ENCODE measurements at regions not wholly inside any gene's neighbourhood (a gene's known extent, or its start where the extent isn't known, plus 50 kb on each side); places are given as distances from the start of the nearest gene placed in this dataset.

DNA sequence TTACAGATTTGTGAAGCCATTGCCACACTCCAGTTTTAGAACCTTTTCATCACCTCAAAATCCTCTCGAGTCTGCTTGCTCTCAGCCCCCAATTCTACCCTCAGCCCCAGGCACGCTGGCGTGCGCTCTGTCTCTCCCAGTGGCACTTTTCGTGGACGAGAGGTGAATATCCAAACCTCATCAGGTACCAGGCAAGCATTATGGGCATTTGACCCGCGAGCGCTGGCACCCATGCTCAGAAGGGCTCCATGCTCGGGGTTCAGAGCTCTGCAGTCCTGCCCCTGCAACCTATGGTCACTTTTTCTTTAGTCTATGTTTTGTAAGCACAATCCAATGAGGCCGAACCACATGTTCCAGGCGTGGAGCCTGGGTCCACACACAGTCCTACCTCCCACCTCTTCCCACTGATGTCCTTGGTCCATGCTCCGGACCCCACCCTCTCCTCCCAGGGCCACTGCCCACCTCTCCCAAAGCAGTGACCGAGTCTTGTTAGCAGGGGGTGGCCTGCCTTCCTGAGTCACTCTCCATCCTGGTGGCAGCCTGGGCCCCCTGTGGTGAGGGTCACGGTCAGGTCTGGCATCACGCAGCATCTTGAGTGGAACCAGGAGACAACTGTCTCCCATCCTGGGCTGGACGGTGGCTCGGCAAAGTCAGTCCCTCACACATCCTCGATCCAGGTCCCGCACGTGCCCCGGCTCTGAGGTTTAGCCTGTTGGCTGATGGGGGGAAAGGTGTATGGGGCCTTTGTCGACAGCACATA lies 256.9 kb downstream of the NDUFA10 start:
- DNase-seq (ENCODE audit: low read depth in 4 of 4, low spot score in 3 of 4): no peak

DNA sequence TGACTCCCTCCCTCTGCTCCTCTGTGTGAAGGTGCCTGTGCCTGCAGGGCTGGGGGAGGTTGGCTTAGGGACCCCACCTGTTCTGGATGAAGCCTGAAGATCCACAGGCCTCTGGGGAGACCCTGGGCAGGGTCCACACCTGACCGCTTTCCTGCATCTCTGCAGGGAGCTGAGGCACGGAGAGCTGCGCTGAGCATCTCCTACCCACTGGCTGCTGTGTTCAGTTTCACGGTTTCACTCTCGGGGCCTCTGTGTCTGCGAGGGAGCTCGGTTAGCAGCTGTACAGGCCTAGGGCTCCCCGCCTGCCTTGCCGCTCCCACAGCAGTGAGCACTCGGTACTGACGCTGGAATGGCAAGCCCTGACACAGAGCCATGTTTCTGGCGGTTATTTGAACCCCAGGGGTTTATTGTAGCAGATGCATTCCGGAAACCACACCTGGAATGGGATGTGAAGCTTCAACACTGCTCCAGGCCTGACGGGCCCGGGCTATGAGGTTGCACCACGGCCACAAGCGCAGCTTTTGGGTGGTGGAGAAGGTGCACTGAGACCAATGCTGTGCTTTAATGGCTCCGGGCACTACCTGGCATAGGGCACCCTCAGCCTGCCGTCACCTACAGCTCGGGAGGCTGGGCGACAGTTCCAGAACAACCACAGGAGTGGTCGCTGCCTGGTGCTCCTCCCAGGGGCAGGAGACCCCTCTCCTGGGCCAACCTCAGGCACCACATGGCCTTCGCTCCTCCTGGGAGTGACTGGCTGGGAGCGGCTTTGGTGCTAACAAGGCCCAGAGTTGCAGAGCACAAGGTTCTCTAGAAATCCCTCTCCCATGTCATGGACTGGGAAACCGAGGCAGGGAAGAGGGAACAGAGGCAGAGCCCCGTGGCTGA lies 257.9 kb downstream of the NDUFA10 start:
- no peak for DNase-seq (ENCODE audit: low read depth in 4 of 4, low spot score in 3 of 4)

DNA sequence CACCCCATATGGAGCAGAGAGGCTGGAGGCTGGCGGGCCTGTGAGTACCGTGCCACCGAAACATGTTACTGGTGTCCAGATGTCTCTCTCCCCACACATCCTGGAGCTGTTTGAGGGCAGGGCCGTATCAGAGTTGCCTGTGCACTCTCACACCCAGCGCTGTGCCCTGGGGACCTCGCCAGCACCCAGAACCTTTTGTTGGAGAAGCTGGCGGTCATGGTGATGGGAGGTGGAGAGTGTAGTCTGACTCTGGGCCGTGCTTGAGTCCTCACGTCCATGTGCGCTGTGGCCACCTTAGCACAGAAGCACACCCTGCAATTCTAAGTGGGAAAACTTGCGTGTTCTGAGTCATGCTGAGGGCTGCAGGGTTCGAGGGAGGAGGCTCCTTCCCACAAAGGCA lies 259.2 kb downstream of the NDUFA10 start:
- DNase-seq (ENCODE audit: low read depth in 4 of 4, low spot score in 3 of 4): no peak

DNA sequence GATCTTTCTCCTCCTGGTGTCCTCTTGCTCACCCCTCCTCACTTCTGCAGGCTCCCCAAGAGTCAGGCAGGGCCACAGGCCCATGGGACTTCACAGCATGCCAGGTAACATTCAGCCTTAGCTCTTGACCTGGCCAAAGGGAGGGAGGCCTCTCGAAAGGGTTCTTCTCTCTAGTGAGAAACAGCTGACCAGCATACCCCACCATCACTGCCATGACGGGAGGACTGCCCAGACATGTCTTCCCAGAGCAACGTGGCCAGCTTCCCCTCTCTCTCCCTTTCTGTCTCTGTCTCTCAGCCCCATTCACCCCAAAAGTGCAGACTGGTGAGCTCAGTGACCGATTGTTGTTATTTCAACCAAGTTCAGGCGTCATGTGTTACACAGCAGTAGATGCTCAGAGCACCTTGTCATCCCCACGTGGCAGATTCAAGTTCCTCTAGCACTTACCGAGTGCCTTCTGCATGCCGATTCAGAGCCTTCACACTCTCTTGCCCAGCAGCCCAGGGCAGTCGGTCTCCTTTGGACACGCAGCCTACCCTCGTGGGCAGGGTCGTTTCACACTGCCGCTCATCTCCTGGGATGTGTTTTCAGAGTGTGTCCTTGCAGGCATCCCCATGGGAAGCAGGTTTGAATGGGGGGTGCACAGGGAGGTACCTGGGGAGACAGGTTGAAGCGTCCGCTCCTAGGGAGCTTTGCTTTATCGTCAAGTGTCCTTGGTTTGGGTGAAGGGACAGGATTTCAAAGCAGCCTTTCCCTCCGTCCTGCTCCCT lies 259.9 kb downstream of the NDUFA10 start:
- no peak for DNase-seq (ENCODE audit: low read depth in 4 of 4, low spot score in 3 of 4)

DNA sequence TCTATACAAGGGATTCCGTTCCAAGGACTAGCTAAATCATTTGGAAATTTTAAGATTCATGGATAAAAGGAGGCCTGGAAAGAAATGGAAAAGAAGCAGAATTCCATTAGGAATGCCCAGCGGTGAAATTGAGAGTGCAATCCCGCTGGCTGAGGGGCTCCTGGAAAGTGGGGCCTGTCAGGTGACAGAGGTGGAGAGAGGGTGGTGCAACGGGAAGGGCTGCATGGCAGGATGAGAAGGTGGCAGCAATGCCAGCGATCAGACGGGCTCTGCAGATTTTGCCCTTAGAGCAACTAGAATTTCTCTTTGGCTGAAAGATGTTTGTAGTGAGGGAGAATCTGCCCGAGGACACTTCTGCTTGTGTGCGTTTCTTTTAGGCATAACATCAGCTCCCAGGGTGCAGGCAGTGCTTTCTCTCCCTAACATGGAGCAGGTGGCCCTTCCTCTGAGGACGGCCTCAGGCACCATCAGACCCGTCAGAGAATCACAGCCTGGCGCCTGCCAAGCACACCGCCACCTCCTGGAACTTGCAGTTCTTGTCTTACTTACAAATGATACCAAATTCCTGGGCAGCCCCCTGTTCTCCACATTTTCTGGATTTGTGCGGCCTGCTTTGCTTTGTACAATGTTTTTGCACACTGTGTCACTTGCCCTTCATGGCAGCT lies 261.6 kb downstream of the NDUFA10 start:
- DNase-seq (ENCODE audit: low read depth in 4 of 4, low spot score in 3 of 4): no peak

DNA sequence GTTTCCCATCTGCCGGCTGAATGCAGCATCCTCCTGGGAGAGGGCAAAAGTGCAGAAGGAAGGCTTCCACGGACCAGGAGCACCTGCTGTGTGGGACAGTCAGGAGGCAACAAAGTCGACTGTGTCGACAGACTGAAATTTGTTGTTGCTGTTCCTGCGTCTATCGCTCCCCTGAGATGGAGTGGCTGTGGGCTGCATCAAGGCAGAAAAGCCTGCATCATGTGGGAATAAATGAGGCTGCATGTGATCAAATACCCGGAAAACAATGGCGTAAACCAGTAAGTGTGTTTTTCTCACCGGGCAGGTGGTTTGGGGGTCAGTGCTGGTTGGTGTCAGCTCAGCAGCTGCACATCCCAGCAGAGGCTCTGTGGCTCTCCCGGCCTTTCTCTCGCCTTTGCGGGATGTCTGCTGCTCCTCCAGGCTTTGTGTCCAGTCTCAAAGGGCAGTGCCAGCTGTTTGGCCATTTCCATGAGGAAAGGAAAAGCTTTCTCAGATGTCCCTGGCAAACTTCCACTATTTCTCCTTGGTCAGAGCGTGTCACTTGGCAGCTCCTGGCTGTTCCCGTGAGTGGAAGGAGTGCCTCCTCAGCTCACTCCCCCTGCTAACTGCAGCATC lies 262.4 kb downstream of the NDUFA10 start:
- no peak for DNase-seq (ENCODE audit: low read depth in 4 of 4, low spot score in 3 of 4)

DNA sequence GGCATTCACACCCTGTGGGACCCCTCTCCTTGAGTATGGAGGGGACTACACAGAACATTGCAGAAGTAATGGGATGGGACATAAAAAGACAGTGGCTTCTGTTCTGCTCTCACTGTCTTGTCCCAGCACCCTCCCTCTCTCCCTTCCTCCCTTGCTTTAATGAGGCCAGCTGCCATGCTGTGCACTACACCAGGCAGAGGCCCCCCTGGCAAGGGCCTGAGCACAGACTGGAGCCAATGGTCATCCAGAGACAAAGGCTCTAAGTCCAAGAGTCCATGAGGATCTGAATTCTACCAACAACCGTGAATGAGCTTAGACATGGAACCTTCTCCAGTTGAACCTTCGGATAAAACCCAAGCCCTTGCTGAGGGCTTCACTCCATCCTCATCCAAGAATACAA lies 263.0 kb downstream of the NDUFA10 start:
- no peak for DNase-seq (ENCODE audit: low read depth in 4 of 4, low spot score in 3 of 4)

DNA sequence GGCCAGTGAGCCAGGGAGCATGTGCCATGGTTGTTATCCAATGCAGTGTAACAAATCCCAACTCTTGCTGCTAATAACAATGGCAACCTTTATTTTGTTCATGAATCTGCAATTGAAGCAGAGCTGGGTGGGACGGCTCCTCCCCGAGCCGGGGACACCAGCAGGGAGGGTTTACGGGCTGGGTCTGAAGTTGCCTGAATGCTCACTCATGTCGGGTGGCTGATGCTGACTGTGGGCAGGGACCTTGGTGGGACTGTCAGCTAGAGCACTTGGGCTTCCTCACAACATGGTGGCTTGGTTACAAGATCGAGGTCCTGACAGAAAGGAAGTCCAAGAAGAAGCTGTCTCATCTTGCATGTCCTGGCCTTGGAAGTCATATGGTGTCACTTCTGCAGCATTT lies 264.5 kb downstream of the NDUFA10 start:
- no peak for DNase-seq (ENCODE audit: low read depth in 4 of 4, low spot score in 3 of 4)

DNA sequence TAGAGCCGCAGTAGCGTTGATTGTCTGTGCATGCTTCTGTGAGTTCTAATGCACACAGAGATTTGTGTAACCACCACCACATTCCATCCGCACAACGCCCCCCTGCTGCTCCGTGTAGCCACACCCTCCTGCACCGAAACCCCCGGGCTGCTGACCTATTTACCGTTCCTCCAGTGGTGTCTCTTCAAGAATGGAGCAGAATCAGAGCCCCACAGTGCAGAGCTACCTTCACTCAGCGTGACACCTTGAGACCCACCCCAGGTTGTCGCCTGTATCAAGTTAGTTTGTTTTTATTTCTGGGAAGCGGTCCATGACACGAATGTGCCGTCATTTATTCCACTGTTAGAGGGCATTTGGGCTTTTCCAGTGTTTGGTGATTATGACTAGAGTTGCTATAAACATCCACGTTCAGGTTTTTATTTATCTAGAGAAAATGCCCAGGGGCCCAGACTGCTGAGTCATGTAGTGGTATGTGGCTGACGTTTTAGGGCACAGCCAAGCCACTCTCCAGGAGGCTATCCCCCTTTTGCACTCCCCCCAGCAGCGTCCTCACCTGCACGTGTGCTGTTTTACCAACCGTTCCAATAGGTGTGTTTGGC lies 266.8 kb downstream of the NDUFA10 start:
- no peak for DNase-seq (ENCODE audit: low read depth in 4 of 4, low spot score in 3 of 4)

DNA sequence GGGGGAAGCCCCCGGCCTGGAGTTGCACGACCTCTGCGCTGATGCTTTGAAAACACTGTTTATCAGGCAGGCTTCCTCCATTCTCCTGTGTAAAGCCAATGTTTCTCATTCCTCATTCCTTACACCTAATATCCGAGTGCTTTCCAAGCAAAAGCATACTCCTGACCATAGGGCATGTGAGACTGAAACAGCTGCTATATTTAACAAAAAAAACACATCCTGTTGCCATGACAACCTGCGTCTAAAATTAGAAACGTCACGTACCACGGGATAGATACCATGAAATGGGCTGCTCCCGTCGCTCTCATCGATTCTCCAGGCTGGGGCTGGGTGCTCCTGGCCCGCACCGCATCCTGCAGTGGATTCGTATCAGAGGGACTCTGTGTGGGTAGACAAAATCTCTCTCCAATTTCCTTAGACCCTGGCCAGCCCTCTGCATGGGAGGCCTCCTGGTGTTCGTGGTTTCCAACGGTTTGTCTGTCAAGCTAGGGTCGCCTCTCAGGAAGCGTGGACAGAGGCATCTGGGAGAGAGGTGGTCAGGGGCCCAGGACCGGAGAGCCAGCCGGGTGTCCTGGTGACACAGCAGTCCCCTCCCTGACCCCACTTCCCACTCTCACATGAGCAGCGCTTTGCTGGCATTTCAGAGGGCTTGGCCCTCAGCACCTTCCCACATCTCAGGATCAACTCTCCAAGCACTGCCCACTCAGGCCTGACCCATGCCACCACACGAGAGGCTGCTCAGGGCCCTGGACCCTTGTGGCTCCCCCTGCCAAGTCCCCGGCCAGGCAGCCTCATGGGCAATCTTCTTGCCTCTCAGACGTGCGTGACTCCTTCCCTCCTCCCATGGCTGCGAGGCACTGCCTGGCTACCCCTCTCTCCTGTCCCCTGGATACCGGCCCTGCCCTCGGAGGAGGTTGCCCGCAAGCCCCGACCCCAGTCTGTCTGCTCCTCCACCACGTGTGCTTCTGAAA lies 268.1 kb downstream of the NDUFA10 start:
- DNase-seq (ENCODE audit: low read depth in 4 of 4, low spot score in 3 of 4): no peak

DNA sequence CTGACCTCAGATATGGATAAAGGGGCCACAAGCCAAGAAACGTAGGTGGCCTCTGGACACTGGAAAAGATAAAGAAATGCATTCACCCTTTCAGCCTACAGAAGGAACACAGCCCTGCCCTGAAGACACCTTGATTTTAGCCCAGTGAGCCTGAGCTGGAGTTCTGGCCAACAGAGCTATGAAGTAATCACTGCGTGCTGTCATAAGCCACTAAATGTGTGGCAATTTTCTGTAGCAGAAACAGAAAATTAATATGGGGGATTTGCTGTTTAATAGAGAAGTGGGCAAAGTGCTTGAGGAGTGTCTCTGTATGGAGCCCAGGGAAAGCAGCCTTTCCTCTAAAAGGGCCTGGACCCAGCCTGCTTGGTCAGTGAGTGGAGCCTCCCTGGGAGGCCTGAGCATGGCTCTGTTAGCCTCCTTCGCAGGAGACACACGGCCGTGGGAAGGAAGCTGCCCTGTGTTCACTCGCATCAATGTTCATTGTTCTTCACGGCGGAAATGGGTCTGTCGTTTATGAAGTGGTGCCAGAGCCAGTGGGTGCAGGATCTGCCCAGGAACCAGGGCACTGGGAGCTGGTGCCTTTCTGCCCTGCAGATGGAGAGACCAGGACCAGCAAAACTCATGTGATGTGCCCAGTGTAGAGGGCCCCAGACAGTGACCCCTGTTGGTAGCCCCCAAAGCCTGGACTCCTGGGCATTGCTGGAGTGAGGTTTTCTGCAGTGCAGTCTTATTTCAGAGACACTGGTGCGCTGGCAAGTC lies 268.9 kb downstream of the NDUFA10 start:
- DNase-seq (ENCODE audit: low read depth in 4 of 4, low spot score in 3 of 4): no peak

DNA sequence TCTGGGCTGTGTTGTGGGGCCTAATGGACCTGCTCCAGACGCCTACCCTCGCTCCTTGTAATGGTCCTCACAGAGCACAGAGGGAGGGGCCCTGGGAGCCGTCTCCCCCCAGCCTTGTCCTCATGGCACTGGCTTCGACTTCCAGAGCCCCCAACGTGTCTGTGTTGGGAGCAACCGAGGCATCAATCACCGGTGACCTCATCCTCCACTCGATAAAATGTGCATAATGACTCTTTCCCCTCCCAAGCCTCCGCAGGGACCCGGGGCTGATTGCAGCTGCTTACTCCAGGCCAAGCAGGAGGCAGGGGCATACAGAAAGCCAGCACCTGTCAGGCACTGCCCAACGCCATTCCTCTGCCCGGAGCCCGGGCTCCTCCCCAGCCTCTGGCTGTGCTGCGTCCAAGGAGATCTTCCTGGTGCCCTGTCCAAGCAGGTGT lies 271.7 kb downstream of the NDUFA10 start:
- no peak for DNase-seq (ENCODE audit: low read depth in 4 of 4, low spot score in 3 of 4)

DNA sequence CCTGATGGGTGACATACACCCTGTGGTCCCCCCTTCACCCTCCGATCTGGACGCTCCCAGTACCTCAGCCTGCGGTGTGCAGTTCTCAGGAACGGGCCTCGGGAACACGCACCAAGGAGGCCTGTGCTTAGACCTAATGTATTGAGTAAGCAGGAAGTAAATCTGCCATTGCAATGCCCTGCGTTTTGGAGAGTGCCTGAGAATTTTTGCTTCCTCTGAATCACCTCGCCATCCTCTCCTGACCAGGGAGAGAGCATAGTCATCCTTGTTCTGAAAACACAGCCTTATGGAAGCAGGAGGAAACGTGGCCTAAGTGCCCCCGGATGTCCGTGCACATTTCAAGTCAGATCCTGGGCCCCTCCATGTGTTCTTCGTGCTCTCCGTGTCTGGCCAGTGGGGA lies 272.2 kb downstream of the NDUFA10 start:
- no peak for DNase-seq (ENCODE audit: low read depth in 4 of 4, low spot score in 3 of 4)

DNA sequence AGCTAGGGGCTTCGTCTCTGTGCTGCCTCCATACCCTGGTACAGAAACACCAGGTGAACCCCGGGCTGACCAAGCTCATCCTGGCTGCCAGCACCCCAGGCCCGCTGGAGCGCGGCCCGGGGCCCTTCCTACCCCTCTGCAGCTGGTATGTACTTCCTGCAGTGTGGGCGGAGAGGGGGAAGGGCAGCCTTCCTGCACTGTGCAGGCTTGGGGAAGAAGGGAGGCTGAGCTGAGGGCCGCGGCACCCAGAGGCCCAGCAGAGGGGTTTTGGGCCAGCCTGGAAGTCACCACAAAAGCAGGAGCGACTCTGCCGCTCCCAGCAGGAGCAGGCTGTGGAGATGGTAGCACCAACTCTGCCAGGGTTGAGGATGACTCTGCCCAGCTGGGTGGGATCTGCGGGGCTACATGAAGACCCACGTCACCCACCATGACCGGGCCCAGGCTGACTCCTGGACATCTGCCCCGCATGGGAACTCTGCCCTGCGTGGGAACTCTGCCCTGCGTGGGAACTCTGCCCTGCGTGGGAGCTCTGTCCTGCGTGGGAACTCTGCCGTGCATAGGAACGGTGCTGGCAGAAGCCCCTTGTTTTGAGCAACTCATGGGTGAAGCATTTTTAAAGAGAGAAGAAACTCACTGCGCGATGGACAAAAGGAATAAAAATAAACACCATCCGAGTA lies 273.3 kb downstream of the NDUFA10 start:
- no peak for DNase-seq (ENCODE audit: low read depth in 4 of 4, low spot score in 3 of 4)

DNA sequence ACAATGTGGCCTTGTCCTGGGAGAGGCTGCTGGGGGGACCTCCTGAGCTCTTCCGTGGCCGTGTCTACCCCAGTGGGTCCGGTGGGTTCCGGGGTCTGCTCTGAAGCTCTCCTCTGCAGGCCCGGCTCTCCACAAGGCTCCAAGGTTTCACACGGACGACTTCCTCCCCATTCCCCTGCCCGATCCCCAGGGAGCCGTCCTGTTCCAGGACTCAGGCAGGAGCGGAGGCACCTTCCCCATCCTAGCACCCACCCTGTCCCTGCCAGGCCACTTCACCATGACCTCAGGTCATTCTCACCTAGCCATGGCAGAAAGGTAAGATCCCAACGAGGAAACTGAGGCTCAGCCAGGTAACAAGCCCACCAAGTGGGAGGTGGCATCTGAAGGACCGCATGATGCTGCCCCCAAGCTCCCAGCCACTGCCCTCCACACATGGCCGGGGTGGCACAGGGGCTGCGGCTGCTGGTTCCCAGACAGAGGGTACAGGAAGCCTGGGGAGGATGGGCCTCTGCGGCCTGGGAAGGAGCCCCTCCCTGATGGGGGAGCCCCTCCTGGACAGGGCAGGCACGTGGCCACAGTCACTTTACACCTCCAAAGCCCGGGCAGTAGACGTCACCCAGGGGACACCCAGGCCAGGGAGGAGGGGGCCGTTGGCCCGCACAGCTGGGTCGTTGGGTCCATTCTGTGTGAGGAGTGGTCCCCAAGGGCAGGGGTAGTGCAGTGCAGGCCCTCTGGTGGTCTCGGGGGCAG lies 274.0 kb downstream of the NDUFA10 start:
- DNase-seq (ENCODE audit: low read depth in 4 of 4, low spot score in 3 of 4): no peak

DNA sequence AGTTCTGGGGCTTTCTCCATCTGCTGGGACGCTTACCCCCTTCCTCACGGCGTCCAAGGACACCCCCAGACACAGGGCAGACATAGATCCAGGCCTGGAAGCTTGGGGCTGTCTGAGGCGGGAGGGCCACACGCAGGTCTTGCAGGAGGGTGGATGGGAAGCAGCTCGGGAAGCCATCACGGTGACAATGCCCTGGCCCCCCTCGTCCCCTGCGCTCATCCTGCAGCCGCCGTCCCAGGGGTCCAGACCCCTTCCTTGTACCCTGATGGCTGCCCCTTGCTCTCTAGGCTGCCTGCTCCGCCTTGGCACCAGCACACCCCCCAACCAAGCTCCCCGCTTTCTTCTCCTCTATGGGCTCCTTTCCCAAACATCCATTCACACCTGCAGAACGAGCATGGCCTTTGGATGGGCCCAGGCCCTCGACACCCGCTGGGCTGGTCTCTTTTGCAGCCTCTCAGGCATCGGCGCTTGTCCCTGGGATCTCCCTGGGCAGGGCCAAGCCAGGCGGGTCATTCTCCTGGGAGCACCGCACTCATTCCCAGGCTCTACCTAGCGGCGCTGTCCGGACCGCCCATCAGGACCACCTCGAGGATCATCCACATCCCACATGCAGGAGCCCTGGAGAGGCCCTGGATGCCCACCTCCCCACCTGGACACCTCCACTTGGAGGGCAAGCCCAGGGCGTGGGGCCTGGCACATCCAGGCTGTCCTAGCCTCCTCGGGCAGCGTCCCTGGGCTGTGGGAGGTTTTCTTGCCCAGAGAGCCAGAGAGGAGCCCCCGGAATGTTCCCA lies 274.9 kb downstream of the NDUFA10 start:
- DNase-seq (ENCODE audit: low read depth in 4 of 4, low spot score in 3 of 4): no peak

Measured in left renal pelvis (tissue), 4 donors.